Brain microvascular endothelial cell (primary cell): ENCODE measurements at regions not wholly inside any gene's neighbourhood (a gene's known extent, or its start where the extent isn't known, plus 50 kb on each side); places are given as distances from the start of the nearest gene placed in this dataset.

Experiments used
- DNase-seq: peaks from one replicate; pipeline ENCODE4 v3.0.0-alpha.2; 2020
- H3K27ac ChIP-seq: fragments of 250-450 bp; sonication (Bioruptor Pico); 2 replicates; pipeline ENCODE4 v1.5.1; 2020; ENCODE audit warnings: mild to moderate bottlenecking, moderate library complexity
- H3K27me3 ChIP-seq: fragments of 250-450 bp; sonication (Bioruptor Pico); replicated peaks from 2 replicates; pipeline ENCODE4 v1.5.1; 2020; ENCODE audit warnings: mild to moderate bottlenecking
- H3K36me3 ChIP-seq: fragments of 250-450 bp; sonication (Bioruptor Pico); replicated peaks from 2 replicates; pipeline ENCODE4 v1.5.1; 2020; ENCODE audit warnings: mild to moderate bottlenecking
- H3K4me3 ChIP-seq: 2 replicates; pipeline ENCODE4 v1.5.1; 2011; ENCODE audit warnings: low read depth, mild to moderate bottlenecking, control low read depth, low read length, moderate library complexity
- in situ Hi-C: cut with HindIII; loops from 2 replicates; pipeline ENCODE4 v1.10.0; 2017; ENCODE audit warnings: low sequenced_read_pairs, low pct_ligation_motif_present
- TF ChIP-seq, protein P1 (sequence below): IDR thresholded peaks from 2 replicates; pipeline ENCODE4 v1.5.1; 2011; ENCODE audit warnings: low read depth, mild to moderate bottlenecking, moderate library complexity, low read length, control low read depth, inconsistent platforms; ENCODE audit errors: missing control alignments

DNA sequence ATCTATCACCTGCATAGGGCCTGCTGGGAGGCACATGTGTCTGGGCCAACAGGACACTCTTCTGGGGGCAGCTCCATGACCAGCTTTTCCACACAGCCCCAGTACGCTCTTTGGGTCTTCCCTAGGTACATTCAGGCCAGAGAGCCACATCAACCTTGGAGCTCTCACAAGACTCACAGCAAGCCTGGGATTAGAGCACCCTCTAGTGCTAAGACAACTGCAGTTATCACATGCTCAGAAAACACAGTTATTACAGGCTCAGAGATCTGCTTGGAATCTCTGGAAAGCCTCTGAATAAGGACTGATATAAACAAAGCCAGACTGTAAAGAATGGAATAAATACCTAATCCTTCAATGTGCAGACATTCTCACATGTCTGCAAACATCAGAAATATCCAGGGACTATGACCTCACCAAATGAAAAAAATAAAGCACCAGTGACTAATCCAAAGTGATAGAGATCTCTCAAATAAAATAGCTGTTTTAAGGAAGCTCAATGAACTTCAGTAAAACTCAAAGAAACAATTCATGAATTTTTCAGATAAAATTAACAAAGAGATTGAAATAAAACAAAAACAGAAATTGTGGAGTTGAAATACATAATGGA, 563.9 kb upstream of the NR5A2 start:
- TF ChIP-seq, protein P1, sequence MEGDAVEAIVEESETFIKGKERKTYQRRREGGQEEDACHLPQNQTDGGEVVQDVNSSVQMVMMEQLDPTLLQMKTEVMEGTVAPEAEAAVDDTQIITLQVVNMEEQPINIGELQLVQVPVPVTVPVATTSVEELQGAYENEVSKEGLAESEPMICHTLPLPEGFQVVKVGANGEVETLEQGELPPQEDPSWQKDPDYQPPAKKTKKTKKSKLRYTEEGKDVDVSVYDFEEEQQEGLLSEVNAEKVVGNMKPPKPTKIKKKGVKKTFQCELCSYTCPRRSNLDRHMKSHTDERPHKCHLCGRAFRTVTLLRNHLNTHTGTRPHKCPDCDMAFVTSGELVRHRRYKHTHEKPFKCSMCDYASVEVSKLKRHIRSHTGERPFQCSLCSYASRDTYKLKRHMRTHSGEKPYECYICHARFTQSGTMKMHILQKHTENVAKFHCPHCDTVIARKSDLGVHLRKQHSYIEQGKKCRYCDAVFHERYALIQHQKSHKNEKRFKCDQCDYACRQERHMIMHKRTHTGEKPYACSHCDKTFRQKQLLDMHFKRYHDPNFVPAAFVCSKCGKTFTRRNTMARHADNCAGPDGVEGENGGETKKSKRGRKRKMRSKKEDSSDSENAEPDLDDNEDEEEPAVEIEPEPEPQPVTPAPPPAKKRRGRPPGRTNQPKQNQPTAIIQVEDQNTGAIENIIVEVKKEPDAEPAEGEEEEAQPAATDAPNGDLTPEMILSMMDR, result peak; percentile 80
- Histone ChIP-seq H3K4me3 (no peak overlapping the region), H3K27me3 (no peaks in the 10 kb centered on the region), H3K36me3 (no peaks in the 10 kb centered on the region), H3K27ac (no peak overlapping the region)
- in situ Hi-C loops, result no loop called here
- peak; percentile 78 for DNase-seq

DNA sequence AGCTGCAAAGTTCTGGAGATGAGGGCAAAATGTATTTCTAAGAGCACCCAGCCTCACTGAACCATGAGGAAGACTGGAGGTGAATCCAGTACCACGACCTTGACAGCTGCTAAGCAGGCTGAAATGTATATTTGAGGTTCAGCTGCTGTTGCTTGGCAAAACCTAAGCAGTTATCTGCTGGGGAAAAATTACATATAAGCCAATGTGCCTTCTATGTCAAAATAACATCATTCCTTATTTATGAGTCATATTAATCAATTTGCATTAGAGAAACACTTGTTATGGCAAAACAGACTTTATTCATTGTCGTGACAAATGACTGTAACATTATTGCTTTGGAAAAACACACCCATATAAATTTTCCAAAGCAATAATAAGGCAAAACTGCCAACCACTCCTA, 560.5 kb upstream of the NR5A2 start:
- Histone ChIP-seq H3K27me3 (no peaks in the 10 kb centered on the region), H3K36me3 (no peaks in the 10 kb centered on the region), H3K4me3 (no peak overlapping the region), H3K27ac (no peak overlapping the region)
- TF ChIP-seq, protein P1, result no peak
- DNase-seq, result no peak
- in situ Hi-C loops, result no loop called here

DNA sequence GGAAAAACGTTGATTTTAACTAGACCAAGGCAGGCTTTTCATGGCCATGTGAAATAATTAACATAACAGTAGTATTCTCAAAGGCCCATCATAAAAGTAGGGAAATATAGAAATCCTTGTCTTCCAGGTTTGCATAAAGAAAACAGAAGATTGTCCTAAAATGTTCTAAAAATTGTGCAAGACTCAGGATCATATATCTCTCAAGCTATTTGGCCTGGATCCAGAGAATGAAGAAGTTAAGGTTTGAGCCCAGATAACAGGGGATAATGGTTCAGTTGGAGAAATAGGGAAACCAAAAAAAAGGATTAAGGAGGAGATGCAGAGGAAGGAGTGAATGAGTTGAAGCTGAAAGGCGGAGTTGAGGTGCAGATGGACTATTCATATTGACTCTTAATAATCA, 555.5 kb upstream of the NR5A2 start:
- no peak for DNase-seq
- in situ Hi-C loops, result no loop called here
- Histone ChIP-seq H3K36me3 (no peaks in the 10 kb centered on the region), H3K4me3 (no peak overlapping the region), H3K27ac (no peak overlapping the region), H3K27me3 (no peaks in the 10 kb centered on the region)
- TF ChIP-seq, protein P1, result no peak

DNA sequence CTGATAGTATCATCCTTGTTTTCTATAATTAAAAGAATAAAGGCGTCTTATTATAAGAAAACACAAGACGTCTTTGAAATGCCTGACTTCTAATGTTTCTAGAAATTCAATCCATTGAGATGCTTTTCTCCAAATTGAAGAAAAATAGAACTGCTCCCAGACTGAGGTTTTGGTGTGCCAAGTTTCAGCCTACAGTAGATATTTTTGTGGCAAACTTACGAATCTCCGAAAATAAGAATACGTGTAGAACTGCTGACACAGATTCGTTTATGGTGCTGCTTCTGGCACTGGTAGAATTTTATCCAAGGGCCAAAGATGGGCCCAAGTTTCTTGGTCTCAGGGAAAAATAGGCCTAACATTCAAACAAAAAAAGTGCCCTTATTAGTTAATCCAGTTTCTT, 554.5 kb upstream of the NR5A2 start:
- no peak for DNase-seq
- in situ Hi-C loops, result no loop called here
- H3K27me3 ChIP-seq, result no peaks in the 10 kb centered on the region
- no peaks in the 10 kb centered on the region for H3K36me3 ChIP-seq
- TF ChIP-seq, protein P1, result no peak
- no peak overlapping the region for H3K27ac ChIP-seq
- no peak overlapping the region for H3K4me3 ChIP-seq

DNA sequence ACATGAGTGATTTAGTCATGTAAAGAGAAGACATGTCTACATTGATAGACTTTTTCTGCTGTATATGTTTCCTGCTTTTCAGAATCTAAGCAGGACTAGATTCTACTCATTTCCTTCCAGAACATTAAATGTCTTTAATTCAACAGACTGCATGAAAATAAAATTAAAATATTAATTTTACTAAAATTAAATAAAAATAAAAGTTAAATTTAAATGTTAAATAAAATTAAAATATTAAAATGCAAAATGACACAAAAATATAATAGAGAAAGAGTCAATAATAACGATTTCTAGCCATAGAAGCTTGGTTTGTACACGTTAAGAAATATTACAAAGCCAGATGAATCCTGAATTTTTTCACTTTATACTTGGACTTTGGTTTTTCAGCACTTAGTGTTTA, 552.8 kb upstream of the NR5A2 start:
- DNase-seq, result no peak
- no peaks in the 10 kb centered on the region for H3K27me3 ChIP-seq
- H3K27ac ChIP-seq, result no peak overlapping the region
- in situ Hi-C loops, result no loop called here
- H3K36me3 ChIP-seq, result no peaks in the 10 kb centered on the region
- TF ChIP-seq, protein P1, result no peak
- no peak overlapping the region for H3K4me3 ChIP-seq

DNA sequence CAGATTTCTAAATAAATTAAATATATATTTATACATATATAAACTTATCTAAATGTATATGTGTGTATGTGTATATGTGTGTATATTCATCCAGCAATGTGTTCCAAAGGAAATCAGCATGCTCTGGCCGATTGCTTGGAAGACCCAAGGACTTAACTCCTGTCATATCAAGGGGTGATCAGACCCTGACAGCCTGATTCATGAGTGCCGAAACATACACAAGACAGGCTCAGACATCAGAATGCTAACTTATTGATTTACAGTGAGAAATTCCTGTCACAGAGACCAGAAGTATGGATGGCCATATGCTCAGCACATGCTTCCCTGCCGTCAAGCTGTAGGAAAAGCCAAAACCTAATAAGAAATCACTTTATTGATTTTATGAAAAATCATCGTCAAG, 545.1 kb upstream of the NR5A2 start:
- H3K27me3 ChIP-seq, result no peaks in the 10 kb centered on the region
- no peaks in the 10 kb centered on the region for H3K36me3 ChIP-seq
- DNase-seq, result no peak
- in situ Hi-C loops, result no loop called here
- TF ChIP-seq, protein P1, result no peak
- H3K4me3 ChIP-seq, result no peak overlapping the region
- H3K27ac ChIP-seq, result no peak overlapping the region
